ENCODE measurements at regions not wholly inside any gene's neighbourhood (a gene's known extent, or its start where the extent isn't known, plus 50 kb on each side); places are given as distances from the start of the nearest gene placed in this dataset.

- DNase-seq, result no peak
- WGBS (ENCODE audit: insufficient coverage), result no CpG with 5 or more reads among the region's 1 CpG
- H3K27ac ChIP-seq (ENCODE audit: low read length), result no peak overlapping the region
- no peaks in the 10 kb centered on the region for H3K36me3 ChIP-seq (ENCODE audit: control insufficient read depth, insufficient read depth, low read length)
- no peaks in the 10 kb centered on the region for H3K27me3 ChIP-seq (ENCODE audit: control insufficient read depth, insufficient read depth, low read length)
- no peaks in the 10 kb centered on the region for H3K9me3 ChIP-seq (replicated peaks; ENCODE audit: control insufficient read depth, low read depth, low read length)
- no peaks in the 10 kb centered on the region for H3K4me1 ChIP-seq (ENCODE audit: control insufficient read depth, insufficient read depth, low read length)
- no peak overlapping the region for H3K4me3 ChIP-seq (ENCODE audit: low read length)
Measured at GRCh38 chr4:119755599-119755998, 127.0 kb upstream of the PDE5A start.

DNA sequence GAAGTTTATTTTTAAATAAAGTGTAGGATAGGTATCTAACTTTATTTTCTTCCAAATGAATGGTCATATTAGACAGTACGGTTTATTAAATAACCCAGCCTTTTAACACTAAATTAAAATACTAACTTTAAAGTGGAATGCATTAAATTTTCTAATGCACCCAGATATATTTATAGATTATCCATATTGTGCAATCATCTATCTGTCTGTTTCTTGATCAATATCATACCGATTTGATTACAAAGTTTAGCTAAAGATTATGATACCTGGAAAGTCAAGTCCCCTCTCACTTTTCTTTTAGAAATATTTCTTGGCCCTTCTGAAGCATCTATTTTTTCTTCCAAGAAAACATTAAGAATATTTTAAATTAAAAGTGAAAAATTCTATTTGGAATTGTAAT lies 124.3 kb upstream of the PDE5A start:
- Histone ChIP-seq H3K27ac (ENCODE audit: low read length) (no peak overlapping the region), H3K36me3 (ENCODE audit: control insufficient read depth, insufficient read depth, low read length) (no peaks in the 10 kb centered on the region), H3K27me3 (ENCODE audit: control insufficient read depth, insufficient read depth, low read length) (no peaks in the 10 kb centered on the region), H3K9me3 (replicated peaks; ENCODE audit: control insufficient read depth, low read depth, low read length) (no peaks in the 10 kb centered on the region), H3K4me3 (ENCODE audit: low read length) (no peak overlapping the region), H3K4me1 (ENCODE audit: control insufficient read depth, insufficient read depth, low read length) (no peaks in the 10 kb centered on the region)
- no CpG with 5 or more reads among the region's 2 CpGs for WGBS (ENCODE audit: insufficient coverage)
- DNase-seq, result no peak

GRCh38 chr4:119750771-119751170 lies 122.2 kb upstream of the PDE5A start:
- Histone ChIP-seq H3K36me3 (ENCODE audit: control insufficient read depth, insufficient read depth, low read length) (no peaks in the 10 kb centered on the region), H3K4me1 (ENCODE audit: control insufficient read depth, insufficient read depth, low read length) (peaks cover 2% of the 10 kb centered on the region), H3K9me3 (replicated peaks; ENCODE audit: control insufficient read depth, low read depth, low read length) (no peaks in the 10 kb centered on the region), H3K27ac (ENCODE audit: low read length) (no peak overlapping the region), H3K27me3 (ENCODE audit: control insufficient read depth, insufficient read depth, low read length) (no peaks in the 10 kb centered on the region), H3K4me3 (ENCODE audit: low read length) (no peak overlapping the region)
- no CpG with 5 or more reads among the region's 1 CpG for WGBS (ENCODE audit: insufficient coverage)
- DNase-seq, result no peak

DNA sequence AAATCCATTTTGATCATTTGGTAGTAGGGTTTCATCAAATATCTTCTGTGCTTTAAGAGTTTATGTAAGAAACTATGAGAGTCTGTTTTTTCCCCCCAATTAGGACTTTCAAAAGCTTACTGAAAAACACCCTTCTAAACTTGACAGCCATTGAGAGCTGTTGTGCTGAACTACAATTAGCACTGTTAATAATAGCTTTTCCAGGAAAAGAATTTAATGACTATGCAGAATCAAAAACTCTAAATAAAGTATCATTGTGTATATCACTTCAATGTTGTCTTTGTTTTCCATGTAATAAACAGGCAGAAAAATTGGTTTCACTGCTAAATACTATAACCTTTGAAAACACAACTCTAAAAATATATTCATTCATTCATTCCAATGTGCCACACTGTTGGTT lies 121.4 kb upstream of the PDE5A start:
- no peak overlapping the region for H3K27ac ChIP-seq (ENCODE audit: low read length)
- DNase-seq, result no peak
- H3K4me1 ChIP-seq (ENCODE audit: control insufficient read depth, insufficient read depth, low read length), result peaks cover 2% of the 10 kb centered on the region
- no peaks in the 10 kb centered on the region for H3K36me3 ChIP-seq (ENCODE audit: control insufficient read depth, insufficient read depth, low read length)
- H3K4me3 ChIP-seq (ENCODE audit: low read length), result no peak overlapping the region
- H3K27me3 ChIP-seq (ENCODE audit: control insufficient read depth, insufficient read depth, low read length), result no peaks in the 10 kb centered on the region
- H3K9me3 ChIP-seq (replicated peaks; ENCODE audit: control insufficient read depth, low read depth, low read length), result no peaks in the 10 kb centered on the region

DNA sequence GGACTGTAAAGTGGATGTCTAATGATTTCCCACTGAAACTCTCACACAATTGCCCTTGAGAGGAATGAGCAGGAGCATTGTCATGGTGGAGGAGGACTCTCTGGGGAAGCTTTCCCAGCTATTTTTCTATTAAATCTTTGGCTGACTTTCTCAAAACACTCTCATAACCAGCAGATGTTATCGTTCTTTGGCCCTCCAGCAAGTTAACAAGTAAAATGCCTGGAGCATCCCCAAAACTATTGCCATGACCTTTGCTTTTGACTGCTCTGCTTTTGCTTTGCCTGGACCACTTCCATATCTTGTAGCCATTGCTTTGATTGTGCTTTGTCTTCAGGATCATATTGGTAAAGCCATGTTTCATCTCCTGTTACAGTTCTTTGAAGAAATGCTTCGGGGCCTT lies 120.2 kb upstream of the PDE5A start:
- H3K27me3 ChIP-seq (ENCODE audit: control insufficient read depth, insufficient read depth, low read length), result no peaks in the 10 kb centered on the region
- DNase-seq, result peak; percentile 80
- H3K4me3 ChIP-seq (ENCODE audit: low read length), result no peak overlapping the region
- no peaks in the 10 kb centered on the region for H3K9me3 ChIP-seq (replicated peaks; ENCODE audit: control insufficient read depth, low read depth, low read length)
- H3K4me1 ChIP-seq (ENCODE audit: control insufficient read depth, insufficient read depth, low read length), result peaks cover 2% of the 10 kb centered on the region
- WGBS (ENCODE audit: insufficient coverage), result 25% methylated on average over 2 of the region's 2 CpGs
- no peak overlapping the region for H3K27ac ChIP-seq (ENCODE audit: low read length)
- no peaks in the 10 kb centered on the region for H3K36me3 ChIP-seq (ENCODE audit: control insufficient read depth, insufficient read depth, low read length)

DNA sequence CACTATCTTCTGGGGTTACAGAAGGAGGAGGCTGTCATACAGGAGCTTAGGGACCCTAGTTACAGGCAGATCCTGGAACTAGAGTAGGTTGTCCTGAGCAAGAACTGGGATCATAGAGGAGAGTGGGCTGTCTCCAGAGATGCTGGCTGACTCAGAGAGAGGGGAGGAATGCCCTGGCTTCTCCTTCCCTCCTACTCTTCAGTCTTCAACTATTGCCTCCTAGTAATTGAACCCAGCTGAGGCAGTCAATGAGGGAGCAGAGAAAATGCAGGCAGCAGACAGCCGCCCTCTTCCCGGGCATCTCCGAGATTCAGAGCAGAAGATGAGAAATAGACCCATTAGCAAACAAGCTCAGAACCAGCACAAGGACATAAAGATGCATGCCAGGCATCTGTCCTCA lies 118.3 kb upstream of the PDE5A start:
- no peak overlapping the region for H3K27ac ChIP-seq (ENCODE audit: low read length)
- H3K9me3 ChIP-seq (replicated peaks; ENCODE audit: control insufficient read depth, low read depth, low read length), result no peaks in the 10 kb centered on the region
- WGBS (ENCODE audit: insufficient coverage), result no CpG with 5 or more reads among the region's 3 CpGs
- no peaks in the 10 kb centered on the region for H3K36me3 ChIP-seq (ENCODE audit: control insufficient read depth, insufficient read depth, low read length)
- DNase-seq, result no peak
- no peaks in the 10 kb centered on the region for H3K27me3 ChIP-seq (ENCODE audit: control insufficient read depth, insufficient read depth, low read length)
- no peak overlapping the region for H3K4me3 ChIP-seq (ENCODE audit: low read length)
- H3K4me1 ChIP-seq (ENCODE audit: control insufficient read depth, insufficient read depth, low read length), result peaks cover 2% of the 10 kb centered on the region

DNA sequence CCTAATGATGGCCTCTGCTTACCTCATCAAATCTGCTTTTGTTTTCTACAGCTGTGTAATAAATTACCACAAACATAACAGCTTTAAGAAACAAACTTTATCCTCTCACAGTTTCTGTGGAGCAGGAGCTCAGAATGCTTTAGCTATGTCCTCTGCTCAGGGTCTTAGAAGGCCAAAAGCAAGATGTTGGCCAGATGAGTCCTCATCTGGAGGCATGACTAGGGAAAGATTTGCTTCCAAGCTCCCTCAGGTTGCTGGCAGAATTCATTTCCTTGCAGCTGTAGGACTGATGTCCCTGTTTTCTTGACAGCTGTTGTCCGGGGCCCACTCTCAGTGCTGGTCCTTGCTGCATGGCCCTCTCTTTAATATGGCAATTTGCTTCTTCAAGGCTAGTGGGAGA lies 116.7 kb upstream of the PDE5A start:
- H3K27ac ChIP-seq (ENCODE audit: low read length), result no peak overlapping the region
- peak; percentile 78 for DNase-seq
- H3K4me3 ChIP-seq (ENCODE audit: low read length), result no peak overlapping the region
- peaks cover 2% of the 10 kb centered on the region for H3K4me1 ChIP-seq (ENCODE audit: control insufficient read depth, insufficient read depth, low read length)
- H3K27me3 ChIP-seq (ENCODE audit: control insufficient read depth, insufficient read depth, low read length), result no peaks in the 10 kb centered on the region
- no peaks in the 10 kb centered on the region for H3K9me3 ChIP-seq (replicated peaks; ENCODE audit: control insufficient read depth, low read depth, low read length)
- H3K36me3 ChIP-seq (ENCODE audit: control insufficient read depth, insufficient read depth, low read length), result no peaks in the 10 kb centered on the region
- no CpG with 5 or more reads among the region's 1 CpG for WGBS (ENCODE audit: insufficient coverage)

GRCh38 chr4:119744580-119744979 lies 116.0 kb upstream of the PDE5A start:
- Histone ChIP-seq H3K9me3 (replicated peaks; ENCODE audit: control insufficient read depth, low read depth, low read length) (no peaks in the 10 kb centered on the region), H3K27me3 (ENCODE audit: control insufficient read depth, insufficient read depth, low read length) (no peaks in the 10 kb centered on the region), H3K27ac (ENCODE audit: low read length) (no peak overlapping the region), H3K4me1 (ENCODE audit: control insufficient read depth, insufficient read depth, low read length) (peaks cover 2% of the 10 kb centered on the region), H3K36me3 (ENCODE audit: control insufficient read depth, insufficient read depth, low read length) (no peaks in the 10 kb centered on the region), H3K4me3 (ENCODE audit: low read length) (no peak overlapping the region)
- no peak for DNase-seq
- 44% methylated on average over 2 of the region's 3 CpGs for WGBS (ENCODE audit: insufficient coverage)

DNA sequence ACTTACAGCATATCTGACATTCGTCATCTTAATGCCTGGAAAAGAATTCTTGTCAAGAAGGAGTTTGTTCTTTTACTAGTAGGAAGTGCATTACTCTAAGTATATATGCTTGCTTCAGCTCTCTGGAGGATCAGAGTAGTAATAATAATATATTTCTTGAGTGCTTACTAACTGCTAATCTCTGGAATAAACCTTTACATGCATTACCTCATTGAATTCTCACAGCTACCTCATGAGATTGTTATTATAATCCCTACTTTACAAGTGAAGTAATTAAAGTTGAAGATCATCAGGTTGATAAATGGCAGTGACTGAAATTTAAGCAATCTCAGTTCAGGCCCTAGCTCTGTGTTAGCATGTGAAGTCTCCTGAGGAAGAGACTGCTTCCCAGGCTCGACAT lies 115.0 kb upstream of the PDE5A start:
- no peaks in the 10 kb centered on the region for H3K36me3 ChIP-seq (ENCODE audit: control insufficient read depth, insufficient read depth, low read length)
- no peaks in the 10 kb centered on the region for H3K27me3 ChIP-seq (ENCODE audit: control insufficient read depth, insufficient read depth, low read length)
- no peak for DNase-seq
- no CpG with 5 or more reads among the region's 2 CpGs for WGBS (ENCODE audit: insufficient coverage)
- H3K4me1 ChIP-seq (ENCODE audit: control insufficient read depth, insufficient read depth, low read length), result peaks cover 2% of the 10 kb centered on the region
- H3K9me3 ChIP-seq (replicated peaks; ENCODE audit: control insufficient read depth, low read depth, low read length), result no peaks in the 10 kb centered on the region
- H3K27ac ChIP-seq (ENCODE audit: low read length), result no peak overlapping the region
- H3K4me3 ChIP-seq (ENCODE audit: low read length), result no peak overlapping the region

GRCh38 chr4:119739796-119740195 lies 111.2 kb upstream of the PDE5A start:
- Histone ChIP-seq H3K36me3 (ENCODE audit: control insufficient read depth, insufficient read depth, low read length) (no peaks in the 10 kb centered on the region), H3K27me3 (ENCODE audit: control insufficient read depth, insufficient read depth, low read length) (no peaks in the 10 kb centered on the region), H3K27ac (ENCODE audit: low read length) (peak overlapping the region; percentile 8), H3K4me3 (ENCODE audit: low read length) (no peak overlapping the region), H3K9me3 (replicated peaks; ENCODE audit: control insufficient read depth, low read depth, low read length) (no peaks in the 10 kb centered on the region), H3K4me1 (ENCODE audit: control insufficient read depth, insufficient read depth, low read length) (no peaks in the 10 kb centered on the region)
- no CpG with 5 or more reads among the region's 4 CpGs for WGBS (ENCODE audit: insufficient coverage)
- DNase-seq, result peak; percentile 76

DNA sequence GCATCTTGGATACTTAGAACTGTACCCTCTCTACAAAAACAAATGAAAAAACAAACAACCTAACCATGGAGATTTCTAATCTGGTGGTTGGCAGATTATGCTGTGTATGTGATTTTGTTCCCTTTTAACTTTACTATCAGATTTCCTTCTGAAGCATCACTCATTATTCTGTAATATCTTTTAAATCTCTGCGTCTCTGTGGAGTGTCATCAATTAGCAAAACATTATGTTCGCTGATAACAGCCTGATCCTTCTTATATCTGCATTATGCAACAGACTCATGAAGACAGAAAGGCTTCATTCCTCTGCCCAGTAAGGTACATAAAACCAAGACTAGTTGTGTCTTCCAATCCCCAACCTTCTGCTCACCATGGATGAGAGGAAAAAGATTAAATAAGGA lies 110.3 kb upstream of the PDE5A start:
- no peaks in the 10 kb centered on the region for H3K4me1 ChIP-seq (ENCODE audit: control insufficient read depth, insufficient read depth, low read length)
- DNase-seq, result no peak
- no peaks in the 10 kb centered on the region for H3K9me3 ChIP-seq (replicated peaks; ENCODE audit: control insufficient read depth, low read depth, low read length)
- H3K27me3 ChIP-seq (ENCODE audit: control insufficient read depth, insufficient read depth, low read length), result no peaks in the 10 kb centered on the region
- no peaks in the 10 kb centered on the region for H3K36me3 ChIP-seq (ENCODE audit: control insufficient read depth, insufficient read depth, low read length)
- H3K4me3 ChIP-seq (ENCODE audit: low read length), result no peak overlapping the region
- WGBS (ENCODE audit: insufficient coverage), result no CpG with 5 or more reads among the region's 2 CpGs
- H3K27ac ChIP-seq (ENCODE audit: low read length), result no peak overlapping the region
